Cortex of kidney (tissue), 1 donor: ENCODE measurements at regions not wholly inside any gene's neighbourhood (a gene's known extent, or its start where the extent isn't known, plus 50 kb on each side); places are given as distances from the start of the nearest gene placed in this dataset.

ENCODE experiments used
- DNase-seq: peaks from one replicate; lab custom pipeline; 2025; lab: John Stamatoyannopoulos, UW

GRCh38 chr5:175805256-175806011 is 65.9 kb upstream of the CPLX2 start:
- no peak for DNase-seq

GRCh38 chr5:175808711-175809110 is 62.7 kb upstream of the CPLX2 start:
- DNase-seq = no peak

DNA sequence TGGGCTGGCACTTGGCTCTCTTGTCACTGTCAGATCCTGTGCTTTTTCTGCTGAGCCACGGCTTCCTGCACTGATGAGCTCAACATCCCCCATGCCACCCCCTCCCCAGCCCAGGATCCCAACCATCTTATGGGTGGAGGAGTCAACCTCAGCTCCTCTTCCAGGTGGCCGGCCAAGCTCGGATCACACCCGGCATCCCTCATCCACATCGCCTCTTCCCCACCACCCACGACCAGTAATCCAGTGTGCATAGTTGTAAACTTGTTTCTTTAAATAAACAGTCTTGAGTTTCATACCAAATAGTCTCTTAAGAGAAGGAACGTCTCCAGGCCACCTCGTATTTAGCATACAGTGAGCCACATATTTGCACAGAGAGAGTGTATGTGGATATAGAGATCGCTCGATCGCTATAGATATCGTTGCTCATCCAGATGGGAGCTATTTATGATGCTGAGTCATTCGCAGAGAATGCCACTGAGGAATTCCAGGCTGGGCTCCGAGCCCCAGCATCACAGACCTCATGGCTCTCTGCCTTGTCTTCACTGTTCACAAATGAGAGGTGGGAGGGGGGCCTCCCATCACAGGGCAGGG is 61.8 kb upstream of the CPLX2 start:
- DNase-seq = no peak

DNA sequence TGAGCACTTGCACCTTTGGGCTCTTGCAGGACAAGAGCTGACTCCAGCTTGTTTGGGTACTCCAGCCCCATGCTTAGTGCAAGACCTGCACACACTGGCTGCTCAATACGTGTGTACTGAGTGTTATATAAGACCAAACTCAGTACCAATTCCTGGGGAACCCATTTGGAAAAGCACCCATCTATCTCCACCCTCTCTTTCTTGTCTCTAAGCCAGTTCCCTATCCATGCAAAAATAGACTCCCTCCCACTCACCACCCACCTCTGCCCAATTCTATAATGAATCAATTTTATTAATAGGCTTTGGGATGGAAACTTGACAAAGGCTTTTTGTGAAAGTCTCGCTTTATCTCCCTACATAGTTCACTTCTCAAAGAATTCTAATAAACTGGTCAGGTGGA is 60.9 kb upstream of the CPLX2 start:
- no peak for DNase-seq

- no peak for DNase-seq
Measured at GRCh38 chr5:175811589-175811988, 59.8 kb upstream of the CPLX2 start.

DNA sequence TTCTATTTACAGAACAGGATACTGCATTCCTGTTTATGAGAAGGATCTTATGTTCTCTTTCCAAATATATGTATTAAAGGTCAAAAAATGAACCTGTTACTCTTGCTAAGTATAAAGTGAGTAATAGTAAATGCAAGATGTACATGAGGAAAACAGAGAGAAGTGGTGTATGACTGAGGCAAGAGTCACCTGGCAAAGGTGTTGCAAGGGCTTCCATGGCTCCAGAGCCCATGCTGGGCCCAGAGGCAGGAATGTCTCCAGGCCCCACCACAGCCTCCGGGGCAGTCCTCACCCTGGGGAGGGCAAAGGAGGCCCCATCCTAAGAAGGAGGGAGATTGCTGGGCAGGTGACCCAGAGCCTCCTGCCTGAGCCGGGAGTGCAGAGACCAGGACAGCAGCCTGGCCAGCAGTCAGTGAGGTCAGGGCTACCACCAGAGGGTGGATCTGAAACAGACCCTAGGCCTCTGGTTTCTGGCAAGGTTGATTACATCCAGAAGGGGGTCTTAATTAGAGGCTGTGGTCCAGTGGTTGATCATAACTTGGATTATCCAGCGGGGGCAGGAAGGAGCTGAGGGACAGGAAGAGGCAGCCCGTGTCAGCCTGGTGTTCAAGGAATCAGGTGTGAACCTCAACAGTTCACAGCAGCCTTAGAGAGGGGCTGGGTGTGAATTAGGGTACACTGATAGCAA is 57.3 kb upstream of the CPLX2 start:
- DNase-seq = no peak

GRCh38 chr5:175814691-175815090 is 56.7 kb upstream of the CPLX2 start:
- DNase-seq = no peak

DNA sequence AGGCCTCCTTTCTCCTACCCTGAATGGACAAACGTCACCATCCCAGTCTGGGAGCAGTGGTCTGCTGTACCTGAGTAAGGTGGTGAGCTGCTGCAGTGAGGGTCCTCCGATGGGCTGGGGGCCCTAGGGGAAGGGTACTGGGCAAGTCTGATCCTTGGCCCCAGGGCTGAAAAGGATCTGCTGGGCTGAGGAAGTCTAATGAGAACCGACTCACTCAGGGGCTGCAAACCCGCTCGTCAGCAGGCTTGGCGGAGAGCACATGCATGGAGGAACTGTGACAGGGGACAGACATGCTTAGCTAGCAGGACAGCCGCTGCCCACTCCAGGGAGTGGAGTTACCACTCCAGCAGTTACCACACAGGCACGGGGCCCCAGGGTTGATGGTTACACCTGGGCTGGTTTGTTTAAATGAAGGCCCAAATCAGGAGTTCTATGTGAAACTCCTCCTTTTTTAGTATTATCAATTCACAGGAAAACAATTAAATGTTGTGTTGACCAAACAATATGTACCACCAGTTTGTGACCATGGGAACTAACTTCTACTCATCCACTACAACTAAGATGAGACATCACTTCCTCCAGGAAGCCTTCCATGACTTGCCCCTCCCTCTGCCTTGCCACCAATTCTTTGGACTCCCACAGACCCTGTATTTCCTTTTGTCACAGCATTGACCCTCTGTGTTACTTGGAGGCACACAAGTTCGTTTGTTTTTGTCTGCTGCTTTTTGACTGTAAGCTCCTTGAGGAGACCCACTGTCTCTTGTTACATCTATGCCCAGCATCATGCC is 56.1 kb upstream of the CPLX2 start:
- no peak for DNase-seq

DNA sequence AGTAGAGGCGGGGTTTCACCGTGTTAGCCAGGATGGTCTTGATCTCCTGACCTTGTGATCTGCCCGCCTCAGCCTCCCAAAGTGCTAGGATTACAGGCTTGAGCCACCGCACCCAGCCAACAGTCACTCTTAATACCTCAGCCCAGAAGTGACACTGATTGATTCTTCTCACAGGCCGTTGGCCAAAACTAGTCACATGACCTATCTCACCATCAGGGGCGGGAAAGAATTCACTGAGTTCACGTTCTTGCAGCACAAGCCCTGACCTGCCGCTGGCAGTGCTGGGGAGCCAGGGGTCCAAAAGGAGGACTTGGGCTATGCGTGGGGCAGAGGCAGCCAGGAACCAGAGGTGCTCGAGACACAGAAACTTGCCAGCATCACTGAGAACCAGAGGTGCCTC is 55.0 kb upstream of the CPLX2 start:
- no peak for DNase-seq

DNA sequence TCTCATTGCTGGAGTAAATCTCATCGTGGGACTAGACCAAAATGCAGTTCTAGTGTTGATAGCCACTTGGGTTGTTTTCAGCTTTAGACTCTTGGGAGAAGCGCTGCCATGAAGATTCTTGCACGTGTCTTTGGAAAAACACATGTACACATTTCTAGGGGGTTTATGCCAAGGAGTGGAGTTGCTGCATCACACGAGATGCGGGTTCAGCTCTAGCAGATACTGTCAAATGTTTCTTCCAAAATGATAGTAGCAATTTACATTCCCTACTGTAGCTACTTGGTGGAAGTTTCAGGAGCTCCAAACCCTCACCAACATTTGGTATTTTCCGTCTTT is 52.3 kb upstream of the CPLX2 start:
- DNase-seq = no peak

- no peak for DNase-seq
Measured at GRCh38 chr5:175820230-175820629, 51.1 kb upstream of the CPLX2 start.
